ENCODE measurements at regions not wholly inside any gene's neighbourhood (a gene's known extent, or its start where the extent isn't known, plus 50 kb on each side); places are given as distances from the start of the nearest gene placed in this dataset.

DNA sequence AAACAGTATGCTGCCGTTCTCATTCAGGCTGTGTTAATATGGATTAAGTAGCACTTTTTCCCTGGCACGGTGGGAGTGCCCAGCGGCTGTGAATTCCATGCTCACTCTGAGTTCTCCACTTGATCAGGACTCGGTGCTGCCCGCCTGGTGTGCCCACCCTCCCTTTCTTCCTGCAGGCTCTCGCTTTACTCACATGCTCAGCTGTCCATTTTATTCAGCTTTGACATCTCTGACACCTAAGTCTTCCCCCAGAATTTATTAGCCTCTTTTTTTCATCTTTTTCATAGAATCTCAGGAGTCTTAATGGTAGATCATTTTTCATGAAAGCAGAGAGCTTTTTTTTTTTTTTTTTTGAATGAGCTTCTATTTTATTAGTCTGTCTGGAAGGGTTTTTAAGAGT lies 626.5 kb downstream of the IRX1 start:
- no peak for DNase-seq (ENCODE audit: low spot score)

DNA sequence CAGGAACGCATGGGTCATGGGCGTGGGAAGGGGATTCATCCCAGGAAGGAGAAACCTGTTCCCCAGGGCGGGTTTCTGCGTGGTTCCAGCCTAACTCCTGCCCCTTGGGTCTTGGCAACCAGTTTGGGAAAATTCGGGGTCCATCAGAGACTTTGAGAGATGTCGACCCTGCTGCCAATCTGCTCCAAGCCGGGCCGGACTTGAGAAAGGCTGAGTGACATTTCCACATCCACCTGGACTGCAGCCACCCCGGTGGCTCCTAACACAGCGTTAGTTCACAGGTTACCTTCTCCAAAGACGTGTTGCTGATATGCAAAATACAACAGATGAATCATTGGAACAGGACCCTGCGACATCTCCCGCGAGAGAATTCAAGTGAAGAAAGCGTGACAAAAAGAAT lies 627.2 kb downstream of the IRX1 start:
- no peak for DNase-seq (ENCODE audit: low spot score)

DNA sequence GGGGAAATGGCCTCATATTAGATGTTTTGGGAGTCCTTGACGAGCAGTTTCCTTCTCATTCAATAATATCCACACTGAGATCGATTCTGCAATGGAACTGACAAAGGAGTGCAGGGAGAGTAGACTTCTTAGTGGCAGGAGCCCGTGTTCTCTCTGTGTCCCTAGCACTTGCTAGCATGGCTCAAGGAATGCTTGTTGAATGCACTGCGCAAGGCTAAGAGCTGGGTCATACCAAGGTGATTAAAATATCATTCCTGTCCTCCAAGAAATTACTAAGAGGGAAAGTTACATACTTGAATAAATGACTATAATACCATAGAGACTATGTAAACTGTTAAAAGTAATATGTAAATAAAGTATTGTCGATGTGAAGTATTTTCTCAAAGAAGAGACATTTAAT lies 630.1 kb downstream of the IRX1 start:
- no peak for DNase-seq (ENCODE audit: low spot score)

DNA sequence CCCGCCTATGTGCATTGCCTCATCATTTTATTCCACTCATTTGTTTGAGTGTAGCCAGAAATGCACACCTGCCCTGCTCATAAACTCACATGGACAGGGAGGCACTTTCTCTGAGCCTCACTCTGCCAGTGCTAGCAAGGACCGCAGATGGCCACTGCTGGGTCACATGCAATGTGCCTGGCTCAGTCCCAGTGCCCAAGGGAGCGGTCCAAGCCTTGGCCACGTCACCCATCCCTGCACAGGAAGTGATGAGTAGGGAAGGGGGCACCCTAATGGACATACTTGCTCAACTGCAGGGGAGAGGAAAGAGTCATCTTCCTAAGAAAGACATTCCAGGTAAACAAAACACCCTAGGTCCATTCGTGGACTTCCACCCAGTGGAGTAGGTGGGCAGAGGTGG lies 630.9 kb downstream of the IRX1 start:
- no peak for DNase-seq (ENCODE audit: low spot score)

DNA sequence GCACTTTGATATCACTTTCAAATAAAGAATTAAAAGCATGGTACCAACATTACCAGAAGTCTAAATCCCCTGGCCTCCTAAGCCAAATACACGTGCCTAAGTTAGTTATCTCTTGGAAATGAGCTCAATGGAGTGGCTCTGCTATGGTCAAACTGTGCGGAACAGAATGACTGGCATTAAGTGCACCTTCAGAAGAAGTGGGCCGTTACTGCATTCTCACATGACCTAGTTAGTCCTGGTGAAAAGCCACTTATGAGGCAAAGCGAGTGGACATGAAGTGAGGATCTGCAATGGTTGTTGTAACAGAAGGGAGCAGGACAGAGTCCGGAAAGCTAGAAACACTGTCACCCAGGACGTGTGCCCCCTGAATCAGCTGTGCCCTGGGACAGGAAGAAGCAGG lies 633.1 kb downstream of the IRX1 start:
- no peak for DNase-seq (ENCODE audit: low spot score)

DNA sequence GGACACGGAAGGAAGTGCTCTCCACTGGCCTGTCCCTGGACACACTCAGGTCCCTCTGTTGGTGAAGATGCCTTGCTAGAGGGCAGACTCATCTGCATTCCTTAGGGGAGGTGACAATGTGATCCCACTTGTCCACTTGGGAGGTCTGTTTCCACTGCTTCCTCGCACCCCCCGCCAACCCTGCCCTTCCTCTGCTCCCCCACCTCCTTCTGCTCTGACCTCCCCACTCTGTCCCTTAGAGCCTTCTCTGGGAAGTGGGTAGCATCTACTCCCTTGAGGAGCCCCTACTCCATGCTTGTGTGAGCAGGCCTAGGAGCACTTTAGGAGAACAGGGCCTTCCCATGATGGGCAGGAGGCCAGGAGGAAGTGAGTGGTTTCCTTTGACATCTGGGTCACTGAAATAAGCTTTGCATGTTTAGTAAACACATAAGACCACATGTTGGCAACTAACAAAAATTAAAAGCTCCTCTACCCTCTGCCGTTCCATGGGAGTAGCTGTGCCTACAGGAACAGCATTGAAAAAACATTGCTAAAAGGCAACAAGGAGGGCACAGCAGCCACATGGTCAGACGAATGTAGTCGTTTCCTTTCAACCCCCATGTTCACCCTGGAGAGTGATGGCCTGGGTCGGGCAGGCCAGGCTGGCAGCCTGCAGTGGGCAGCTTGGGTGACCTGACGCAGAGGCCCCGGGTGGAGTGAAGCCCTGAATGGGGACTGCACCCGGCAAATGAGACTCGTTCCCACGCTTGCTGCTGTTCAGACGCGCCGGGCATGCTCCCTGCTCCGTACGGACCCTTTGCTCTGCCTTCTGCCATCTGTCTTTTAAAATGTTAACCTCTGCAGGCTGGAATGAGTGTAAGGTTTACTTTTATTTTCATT lies 634.0 kb downstream of the IRX1 start:
- no peak for DNase-seq (ENCODE audit: low spot score)

DNA sequence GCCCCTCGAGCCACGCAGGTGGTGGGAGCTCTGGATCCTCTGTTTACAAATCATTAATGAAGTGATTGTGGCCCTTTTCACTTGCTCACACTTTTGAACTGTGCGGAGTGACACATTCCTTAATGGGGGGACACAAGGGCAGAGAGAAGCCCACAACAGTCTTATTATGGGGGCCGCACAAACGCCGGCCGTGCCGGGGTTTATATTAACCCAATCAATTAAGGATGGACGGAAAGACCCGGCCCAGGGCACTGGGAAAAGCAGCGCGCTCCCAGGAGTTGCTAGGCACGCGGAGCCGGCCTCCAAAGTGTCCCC lies 634.8 kb downstream of the IRX1 start:
- DNase-seq (ENCODE audit: low spot score): no peak

DNA sequence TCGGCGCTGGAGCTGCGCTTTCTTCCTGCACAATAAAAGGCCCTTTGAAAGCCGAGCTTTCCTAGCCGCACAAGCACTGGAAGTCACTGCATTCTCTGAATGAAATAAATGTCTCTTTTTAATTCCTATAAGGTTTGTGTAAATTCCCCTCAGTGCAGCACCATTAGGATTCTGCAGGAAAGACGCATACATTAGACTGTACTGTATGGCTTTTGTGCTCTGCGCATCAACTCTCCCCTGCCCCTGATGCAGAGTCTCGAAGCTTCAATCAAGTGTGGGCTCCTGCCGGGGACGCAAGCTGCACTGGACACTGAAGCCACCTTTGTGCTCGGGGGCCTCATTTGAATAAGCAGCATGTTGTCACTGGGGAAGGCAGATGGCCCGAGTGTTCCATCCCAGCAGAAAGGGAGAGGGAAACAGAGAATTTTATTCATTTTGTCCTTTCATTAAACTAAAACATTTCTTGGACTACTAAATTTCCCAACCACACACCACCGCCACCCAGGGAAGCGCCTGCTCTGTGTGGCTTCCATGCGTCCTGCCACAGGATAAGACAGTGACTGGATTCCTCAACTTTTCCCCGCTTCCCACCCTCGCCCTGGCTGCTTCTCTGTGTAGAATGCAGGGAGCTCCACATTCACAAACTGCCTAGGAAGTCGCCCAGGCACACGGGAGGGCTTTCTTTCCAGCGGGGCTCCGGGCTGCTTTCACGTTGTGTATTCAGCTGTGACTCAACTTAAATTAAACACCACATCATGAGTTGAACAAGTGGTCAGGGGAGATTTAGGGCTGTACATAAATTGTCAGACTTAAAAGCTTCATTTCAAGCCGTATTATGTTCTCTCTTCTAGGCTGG lies 635.4 kb downstream of the IRX1 start:
- DNase-seq (ENCODE audit: low spot score): no peak

DNA sequence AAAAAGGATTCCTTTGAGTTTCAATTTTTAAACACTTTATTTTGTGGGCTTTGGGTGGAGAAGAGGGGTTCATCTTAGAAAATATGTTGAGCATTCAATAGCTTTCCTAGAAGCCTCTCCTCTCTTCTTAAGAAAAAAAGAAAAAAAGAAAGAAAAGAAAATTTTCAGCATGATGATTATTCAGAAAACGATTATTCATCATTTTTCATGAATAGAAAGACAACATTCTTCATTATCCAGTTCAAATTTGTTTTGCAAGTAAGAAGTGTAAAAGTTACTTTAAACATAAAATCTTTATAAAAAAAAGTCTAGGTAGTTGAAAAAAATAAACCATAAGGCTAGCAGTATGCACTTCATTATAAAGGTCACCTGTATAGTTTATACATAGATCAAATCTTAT lies 636.5 kb downstream of the IRX1 start:
- DNase-seq (ENCODE audit: low spot score): no peak

DNA sequence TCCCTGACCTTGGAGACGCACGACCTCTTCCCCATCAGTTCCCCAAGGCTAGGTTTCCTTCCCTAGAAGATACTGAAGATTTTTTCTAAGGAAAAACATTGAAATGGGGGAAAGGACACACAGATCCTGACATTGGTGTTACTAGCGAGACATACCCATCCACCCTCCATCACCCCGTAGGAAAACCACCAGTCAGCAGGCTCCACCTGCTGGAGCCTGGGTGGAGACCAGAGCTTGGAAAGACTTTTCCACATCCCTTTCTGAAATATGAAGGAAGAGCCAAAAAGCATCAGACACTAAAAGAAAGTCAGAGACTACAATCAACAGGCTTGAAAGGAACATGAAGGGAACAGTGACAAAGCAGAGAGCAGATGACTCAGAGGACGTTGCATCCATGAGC lies 638.0 kb downstream of the IRX1 start:
- DNase-seq (ENCODE audit: low spot score): peak; percentile 14

DNA sequence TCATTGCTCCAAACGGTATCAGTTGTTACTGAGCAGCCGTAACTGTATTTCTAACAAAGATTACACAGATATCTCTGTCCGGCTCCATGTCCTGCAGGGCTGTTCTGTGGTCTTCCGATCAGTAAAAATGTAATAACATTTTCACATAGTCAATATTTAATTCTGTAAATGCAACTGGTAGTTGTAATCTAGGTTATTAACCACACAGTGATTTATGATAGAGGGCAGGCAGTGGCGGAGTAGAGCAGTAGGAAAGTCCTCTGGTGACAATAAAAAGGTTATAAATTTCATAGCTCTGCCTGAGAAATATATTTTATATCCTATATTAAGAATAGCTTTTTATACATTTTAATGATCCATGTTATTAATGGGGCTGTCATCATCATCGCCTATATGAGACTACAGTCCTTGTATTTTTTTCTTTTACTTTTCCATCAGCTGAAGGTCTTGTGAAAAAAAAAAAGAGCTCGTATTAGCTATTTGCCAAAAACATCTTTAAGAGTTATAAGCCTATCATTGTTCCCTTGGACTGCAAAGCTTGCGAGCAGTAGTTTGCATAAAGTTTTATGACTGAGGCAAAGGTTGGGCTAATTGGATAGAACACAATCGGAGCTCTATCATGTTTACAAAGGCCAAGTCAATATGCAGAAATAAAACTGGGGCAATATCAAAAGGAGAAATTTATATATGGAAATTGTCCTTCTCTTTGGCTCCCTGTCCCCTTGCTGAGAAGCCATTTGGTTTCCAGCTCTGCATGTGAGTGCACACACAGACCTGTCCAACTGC lies 648.0 kb downstream of the IRX1 start:
- no peak for DNase-seq (ENCODE audit: low spot score)

DNA sequence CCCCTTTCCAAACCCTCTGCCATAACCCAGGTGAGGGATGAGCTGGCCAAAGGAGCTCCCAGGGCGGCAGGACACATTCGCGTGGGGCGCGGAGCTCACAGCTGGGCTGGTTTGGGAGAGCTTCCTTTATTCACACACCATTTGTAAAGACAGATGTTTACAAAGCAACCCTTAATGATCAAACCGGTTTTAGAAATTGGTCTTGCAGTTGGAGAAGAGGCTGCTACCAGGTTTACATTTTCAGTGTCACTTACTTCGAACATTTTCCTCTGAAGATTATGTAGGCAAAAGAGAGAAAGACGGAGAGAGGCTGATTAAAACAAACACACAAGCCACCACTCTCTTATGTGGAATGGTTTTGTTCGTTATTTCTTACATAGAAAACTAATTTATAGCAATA lies 648.7 kb downstream of the IRX1 start:
- DNase-seq (ENCODE audit: low spot score): no peak

DNA sequence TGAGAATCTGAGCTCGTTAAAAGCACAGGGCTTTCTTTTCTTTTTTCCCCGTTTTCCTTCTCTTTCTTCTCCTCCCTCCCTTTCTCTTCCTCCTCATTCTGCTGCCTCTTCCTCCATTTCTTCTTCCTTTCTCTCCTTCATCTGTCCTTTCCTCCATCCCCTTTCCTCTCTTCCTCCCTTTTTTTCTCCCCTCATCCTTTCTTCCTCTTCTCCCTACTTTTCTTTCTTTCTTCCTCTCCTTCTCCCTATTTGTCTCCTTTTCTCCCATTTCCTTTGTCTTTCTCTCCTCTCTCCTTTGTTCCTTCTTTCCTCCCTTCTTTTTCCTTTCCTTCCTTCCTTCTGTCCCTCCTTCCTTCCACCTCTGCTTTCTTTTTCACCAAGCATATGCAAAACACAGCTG lies 649.4 kb downstream of the IRX1 start:
- no peak for DNase-seq (ENCODE audit: low spot score)

DNA sequence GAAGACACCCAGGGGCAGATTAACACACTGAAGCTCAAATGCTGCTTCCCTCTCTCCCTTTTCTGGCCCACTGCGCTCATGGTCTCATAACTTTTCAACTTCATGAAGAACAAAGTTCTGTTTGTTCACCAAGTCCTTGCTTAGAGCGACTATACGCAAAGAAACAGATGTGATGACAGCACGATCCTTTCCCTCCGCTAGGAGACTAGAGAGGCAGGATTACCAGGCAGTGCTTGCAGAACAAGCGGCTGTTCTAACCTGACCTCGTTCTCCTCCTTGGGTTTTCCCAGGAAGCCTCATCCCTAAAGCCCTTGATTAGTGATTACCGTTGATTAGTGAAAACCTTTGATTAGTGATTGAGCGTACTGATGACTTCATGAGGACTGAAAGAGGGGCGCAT lies 649.9 kb downstream of the IRX1 start:
- no peak for DNase-seq (ENCODE audit: low spot score)

DNA sequence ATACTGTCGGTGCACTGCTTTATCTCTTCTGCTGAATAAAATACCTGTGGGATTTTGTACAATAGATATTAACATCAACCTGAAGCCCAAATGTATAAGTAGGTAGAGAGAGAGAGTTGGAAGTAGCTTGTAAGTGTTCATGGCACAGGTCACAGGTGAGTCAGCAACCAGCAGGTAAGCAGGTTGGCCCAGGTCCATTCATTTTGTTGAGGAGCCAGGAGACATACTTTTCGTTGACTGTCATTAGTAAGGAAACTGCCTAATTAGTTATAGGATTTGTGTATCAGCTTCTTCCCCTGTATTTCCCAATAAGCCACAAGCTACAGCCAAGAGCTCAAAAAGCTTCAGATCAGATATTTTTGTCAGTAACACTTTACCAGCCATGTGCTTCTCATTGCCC lies 650.8 kb downstream of the IRX1 start:
- DNase-seq (ENCODE audit: low spot score): no peak

DNA sequence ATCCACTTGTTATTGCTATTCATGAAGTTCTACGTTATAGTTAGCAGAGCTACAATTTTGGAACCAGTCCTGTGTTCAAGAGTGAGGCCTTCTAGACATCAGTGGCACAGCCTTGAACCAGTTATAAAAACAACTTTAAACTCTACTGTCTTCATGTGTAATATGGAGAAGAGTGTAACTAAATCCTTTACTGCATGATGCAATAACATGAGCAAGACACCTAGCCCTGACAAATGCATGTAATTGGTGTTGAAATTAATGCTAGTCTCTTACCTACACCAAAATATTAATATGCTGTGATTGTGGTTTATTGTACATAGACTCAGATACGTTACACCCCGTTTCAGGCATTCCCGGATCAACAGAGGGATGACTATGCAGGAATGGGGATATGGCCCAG lies 654.6 kb downstream of the IRX1 start:
- DNase-seq (ENCODE audit: low spot score): no peak

DNA sequence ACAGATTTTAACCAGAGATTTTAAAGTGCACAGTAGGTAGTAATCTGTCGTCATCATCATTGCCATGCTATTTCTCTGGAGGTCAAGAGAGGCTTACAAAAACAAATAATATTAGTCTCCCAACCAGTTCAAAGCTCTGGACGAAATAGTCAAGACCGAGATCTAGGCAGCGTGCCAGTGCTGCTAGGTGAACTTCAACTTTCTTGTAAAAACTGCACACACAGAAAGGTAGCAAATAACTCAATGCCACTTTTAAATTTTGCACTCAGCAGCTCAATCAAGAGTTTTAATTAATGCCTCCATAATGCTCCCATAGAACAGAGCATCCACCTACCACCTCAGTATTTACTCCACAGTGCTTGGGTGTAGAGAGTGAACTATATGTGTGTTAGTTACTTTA lies 656.8 kb downstream of the IRX1 start:
- DNase-seq (ENCODE audit: low spot score): no peak

DNA sequence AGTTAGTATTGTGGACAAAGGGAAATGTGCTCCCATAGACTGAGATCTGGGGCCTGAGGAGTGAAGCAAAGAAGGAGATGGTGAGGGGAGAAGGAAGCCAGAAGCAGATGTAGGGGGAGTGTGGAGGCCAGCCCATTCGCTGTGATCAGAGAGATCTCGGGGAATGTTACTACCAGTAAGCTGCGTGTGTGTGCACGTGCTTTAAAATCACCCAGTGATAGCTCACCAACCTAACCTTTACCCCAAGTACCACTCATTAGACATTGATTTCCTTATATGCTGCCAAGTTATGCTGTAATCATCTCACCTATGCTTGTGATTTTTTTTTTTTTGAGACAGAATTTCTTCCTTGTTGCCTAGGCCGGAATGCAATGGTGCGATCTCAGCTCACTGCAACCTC lies 659.1 kb downstream of the IRX1 start:
- DNase-seq (ENCODE audit: low spot score): no peak

DNA sequence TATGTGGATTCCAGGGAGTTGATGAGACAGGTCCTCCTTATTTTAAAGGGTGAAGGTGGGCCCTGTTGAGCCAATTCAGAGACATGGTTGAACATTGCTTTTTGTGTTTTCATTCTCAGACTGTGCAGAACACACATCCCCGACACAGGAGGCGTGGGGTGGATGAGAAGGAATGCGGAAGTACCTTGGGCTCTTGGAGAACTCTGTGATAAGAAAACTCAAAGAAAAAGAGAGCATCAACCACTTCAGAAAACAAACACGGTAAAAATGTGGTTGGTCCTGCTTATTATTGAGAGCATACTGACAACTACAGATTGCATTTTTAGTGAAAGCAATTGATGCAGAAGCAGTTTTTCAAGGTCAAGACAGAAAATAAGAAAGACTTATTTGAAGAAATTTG lies 659.8 kb downstream of the IRX1 start:
- DNase-seq (ENCODE audit: low spot score): no peak

DNA sequence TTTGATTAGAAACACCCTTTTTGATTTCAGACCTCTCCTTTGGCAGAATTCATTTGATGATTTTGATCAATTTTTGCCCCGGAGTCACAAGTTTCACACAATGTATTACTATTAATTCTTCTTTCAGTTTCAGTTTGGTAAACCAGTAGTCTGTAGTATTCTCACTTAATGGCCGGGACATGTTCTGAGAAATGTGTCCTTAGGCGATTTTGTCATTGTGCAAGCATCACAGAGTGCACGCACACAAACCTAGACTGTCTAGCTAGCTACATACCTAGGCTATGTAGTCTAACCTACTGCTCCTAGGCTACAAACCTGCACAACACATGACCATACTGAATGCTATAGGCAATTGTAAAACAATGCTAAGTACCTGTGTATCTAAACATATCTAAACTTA lies 662.5 kb downstream of the IRX1 start:
- no peak for DNase-seq (ENCODE audit: low spot score)

DNA sequence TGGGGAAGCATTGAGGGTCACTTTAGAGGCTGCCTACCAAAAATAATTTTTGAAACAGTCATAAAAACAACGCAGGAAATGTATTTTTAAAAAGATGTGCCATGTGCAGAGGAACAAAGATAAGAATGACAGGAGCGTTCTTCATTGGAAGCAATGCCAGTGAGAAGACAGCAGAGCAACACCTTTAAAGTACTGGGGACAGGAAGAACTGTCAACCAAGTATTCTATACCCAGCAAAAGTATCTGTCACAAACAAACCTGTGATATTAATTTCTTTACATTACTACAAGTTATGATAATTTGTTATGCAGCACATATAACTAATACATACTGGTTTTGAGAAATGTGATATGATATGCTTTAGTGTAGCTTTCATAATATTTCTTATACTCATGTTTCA lies 675.6 kb downstream of the IRX1 start:
- DNase-seq (ENCODE audit: low spot score): no peak

DNA sequence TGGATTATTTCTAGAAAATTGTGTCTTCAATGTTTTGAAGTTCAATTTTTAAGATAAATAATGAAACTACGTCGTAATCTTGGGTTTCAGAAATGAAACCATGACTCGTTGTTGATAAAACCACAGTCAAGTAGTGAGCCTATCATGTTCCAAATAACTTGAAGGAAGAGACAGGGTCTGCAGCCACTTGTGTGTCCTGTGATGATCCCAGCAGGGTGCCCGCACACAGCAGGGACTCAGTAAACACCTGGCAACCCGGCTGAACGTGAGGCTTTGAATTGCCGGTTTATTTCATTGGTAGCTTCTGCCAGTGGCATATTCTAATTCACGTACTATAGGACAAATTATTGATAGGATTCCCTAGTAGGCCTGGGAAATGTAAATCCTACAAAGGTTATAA lies 679.6 kb downstream of the IRX1 start:
- no peak for DNase-seq (ENCODE audit: low spot score)
